ENCODE measurements at regions not wholly inside any gene's neighbourhood (a gene's known extent, or its start where the extent isn't known, plus 50 kb on each side); places are given as distances from the start of the nearest gene placed in this dataset.

GRCh38 chr11:120061036-120061760 is 76.7 kb downstream of the TRIM29 start:
- Histone ChIP-seq H3K27me3 (no peaks in the 10 kb centered on the region), H3K4me1 (peaks cover 0 to 5% of the 10 kb centered on the region in 2 donors), H3K9me3 (no peaks in the 10 kb centered on the region), H3K27ac (no peak overlapping the region), H3K36me3 (no peaks in the 10 kb centered on the region), H3K4me3 (replicated peaks in 1 of 3) (no peak overlapping the region)
- DNase-seq, result no peak
- intact Hi-C loops (cut with DNase I), result no loop called here
- WGBS, 2 donors, result 85 to 87% methylated on average over 12 of the region's 12 CpGs
- TF ChIP-seq, protein P1, sequence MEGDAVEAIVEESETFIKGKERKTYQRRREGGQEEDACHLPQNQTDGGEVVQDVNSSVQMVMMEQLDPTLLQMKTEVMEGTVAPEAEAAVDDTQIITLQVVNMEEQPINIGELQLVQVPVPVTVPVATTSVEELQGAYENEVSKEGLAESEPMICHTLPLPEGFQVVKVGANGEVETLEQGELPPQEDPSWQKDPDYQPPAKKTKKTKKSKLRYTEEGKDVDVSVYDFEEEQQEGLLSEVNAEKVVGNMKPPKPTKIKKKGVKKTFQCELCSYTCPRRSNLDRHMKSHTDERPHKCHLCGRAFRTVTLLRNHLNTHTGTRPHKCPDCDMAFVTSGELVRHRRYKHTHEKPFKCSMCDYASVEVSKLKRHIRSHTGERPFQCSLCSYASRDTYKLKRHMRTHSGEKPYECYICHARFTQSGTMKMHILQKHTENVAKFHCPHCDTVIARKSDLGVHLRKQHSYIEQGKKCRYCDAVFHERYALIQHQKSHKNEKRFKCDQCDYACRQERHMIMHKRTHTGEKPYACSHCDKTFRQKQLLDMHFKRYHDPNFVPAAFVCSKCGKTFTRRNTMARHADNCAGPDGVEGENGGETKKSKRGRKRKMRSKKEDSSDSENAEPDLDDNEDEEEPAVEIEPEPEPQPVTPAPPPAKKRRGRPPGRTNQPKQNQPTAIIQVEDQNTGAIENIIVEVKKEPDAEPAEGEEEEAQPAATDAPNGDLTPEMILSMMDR (IDR thresholded peaks at IDR 0.05), result no peak
- no peak for TF ChIP-seq POLR2A (IDR thresholded peaks at IDR 0.05)

GRCh38 chr11:120060512-120060911 is 77.4 kb downstream of the TRIM29 start:
- H3K9me3 ChIP-seq, result no peaks in the 10 kb centered on the region
- WGBS, 2 donors, result 89 to 90% methylated on average over 7 of the region's 7 CpGs
- DNase-seq, result no peak
- H3K4me3 ChIP-seq (replicated peaks in 1 of 3), result no peak overlapping the region
- no peak for TF ChIP-seq POLR2A (IDR thresholded peaks at IDR 0.05)
- TF ChIP-seq, protein P1 (IDR thresholded peaks at IDR 0.05), result no peak
- no peaks in the 10 kb centered on the region for H3K27me3 ChIP-seq
- H3K4me1 ChIP-seq, result peaks cover 0 to 5% of the 10 kb centered on the region in 2 donors
- H3K27ac ChIP-seq, result no peak overlapping the region
- H3K36me3 ChIP-seq, result no peaks in the 10 kb centered on the region
- intact Hi-C loops (cut with DNase I), result no loop called here

- no peaks in the 10 kb centered on the region for H3K27me3 ChIP-seq
- DNase-seq, result no peak
- H3K27ac ChIP-seq, result no peak overlapping the region
- peaks cover 0 to 5% of the 10 kb centered on the region in 2 donors for H3K4me1 ChIP-seq
- H3K36me3 ChIP-seq, result no peaks in the 10 kb centered on the region
- TF ChIP-seq, protein P1 (IDR thresholded peaks at IDR 0.05), result no peak
- no peak for TF ChIP-seq POLR2A (IDR thresholded peaks at IDR 0.05)
- no peaks in the 10 kb centered on the region for H3K9me3 ChIP-seq
- WGBS, 2 donors, result 93 to 94% methylated on average over 4 of the region's 4 CpGs
- H3K4me3 ChIP-seq (replicated peaks in 1 of 3), result no peak overlapping the region
- intact Hi-C loops (cut with DNase I), result no loop called here
These were observed 79.0 kb downstream of the TRIM29 start for GRCh38 chr11:120058931-120059330.

DNA sequence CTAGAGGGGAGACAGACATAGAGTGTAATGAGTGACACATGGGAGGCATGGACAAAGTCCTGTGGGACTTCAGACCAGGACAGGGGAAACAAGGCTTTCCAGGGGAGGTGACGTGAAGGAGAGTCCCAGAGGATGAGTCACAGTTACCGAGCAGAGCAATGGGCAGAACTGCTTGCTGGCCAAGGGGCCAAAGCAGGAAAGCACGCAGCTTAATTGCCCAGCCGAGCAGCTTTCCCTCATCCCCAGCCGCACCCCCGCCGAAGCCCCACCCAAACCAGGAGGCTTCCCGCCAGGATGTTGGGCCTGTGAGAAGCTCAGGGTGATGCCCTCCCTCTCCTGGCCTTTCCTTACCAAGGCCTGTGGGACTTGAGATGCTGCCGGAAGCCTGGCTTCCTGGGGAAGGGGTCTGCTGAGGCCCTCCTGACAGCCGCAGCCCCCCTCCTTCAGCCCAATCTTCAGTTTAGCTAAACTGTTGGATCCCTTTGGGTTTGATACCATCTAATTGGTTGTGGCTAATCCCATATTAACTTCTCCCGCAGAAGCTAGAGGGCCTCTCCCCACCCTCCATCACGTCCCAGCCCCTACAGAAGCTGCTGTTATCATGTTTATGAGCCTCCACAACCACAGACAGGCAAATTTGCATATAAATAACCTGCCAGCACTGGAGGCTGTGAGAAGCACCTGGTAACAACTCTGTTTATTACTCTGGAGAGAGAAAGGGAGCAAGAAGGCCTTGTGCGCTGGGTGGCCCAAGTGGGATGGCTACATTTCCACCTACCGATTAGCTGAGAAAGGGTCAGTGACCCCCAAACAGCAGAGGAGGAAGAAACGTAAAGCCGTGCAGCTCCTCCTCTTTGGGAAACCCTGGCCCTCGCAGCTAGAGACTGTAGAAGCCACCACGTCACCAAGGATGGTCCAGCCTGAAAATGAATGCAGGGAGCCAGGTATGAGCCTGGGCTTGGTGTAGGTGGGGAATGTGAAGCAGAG is 80.0 kb downstream of the TRIM29 start:
- intact Hi-C loops (cut with DNase I), result no loop called here
- TF ChIP-seq POLR2A (IDR thresholded peaks at IDR 0.05), result no peak
- TF ChIP-seq, protein P1 (IDR thresholded peaks at IDR 0.05), result no peak
- peaks cover 0 to 5% of the 10 kb centered on the region in 2 donors for H3K4me1 ChIP-seq
- H3K9me3 ChIP-seq, result no peaks in the 10 kb centered on the region
- H3K4me3 ChIP-seq (replicated peaks in 1 of 3), result no peak overlapping the region
- H3K36me3 ChIP-seq, result no peaks in the 10 kb centered on the region
- H3K27me3 ChIP-seq, result no peaks in the 10 kb centered on the region
- WGBS, 2 donors, result 66 to 70% methylated on average over 13 to 18 of the region's 18 CpGs
- DNase-seq, result no peak
- no peak overlapping the region for H3K27ac ChIP-seq

DNA sequence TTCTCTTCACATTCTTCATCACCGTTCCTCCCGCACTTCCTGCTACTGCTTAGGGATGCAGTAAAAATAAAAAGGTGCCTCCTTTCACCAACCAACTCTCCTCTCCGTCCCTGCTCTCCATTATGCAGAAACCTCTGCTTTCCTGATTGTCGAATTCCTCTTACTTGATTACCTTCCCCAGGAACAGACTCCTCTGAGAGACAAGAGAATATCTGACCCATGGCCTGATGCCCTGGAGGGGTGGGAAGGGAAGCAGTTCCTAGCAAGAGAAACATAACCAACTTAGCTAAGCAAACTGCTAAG is 80.9 kb downstream of the TRIM29 start:
- TF ChIP-seq, protein P1 (IDR thresholded peaks at IDR 0.05), result no peak
- intact Hi-C loops (cut with DNase I), result no loop called here
- Histone ChIP-seq H3K4me3 (replicated peaks in 1 of 3) (no peak overlapping the region), H3K9me3 (no peaks in the 10 kb centered on the region), H3K27me3 (no peaks in the 10 kb centered on the region), H3K4me1 (peaks cover 0 to 5% of the 10 kb centered on the region in 2 donors), H3K27ac (no peak overlapping the region), H3K36me3 (no peaks in the 10 kb centered on the region)
- WGBS, 2 donors, result 56 to 62% methylated on average over 4 of the region's 4 CpGs
- no peak for DNase-seq
